H1 (cell line): ENCODE measurements at regions not wholly inside any gene's neighbourhood (a gene's known extent, or its start where the extent isn't known, plus 50 kb on each side); places are given as distances from the start of the nearest gene placed in this dataset.

Experiments used
- CTCF ChIA-PET: fragments of 300-600 bp; sonication (Branson Sonifier 250); formaldehyde crosslinking; loops from one replicate; lab custom pipeline; 2021; ENCODE audit not compliant: partially characterized antibody; lab: Charles Lee
- POLR2A ChIA-PET: fragments of 300-600 bp; sonication (Branson Sonifier 250); formaldehyde crosslinking; loops from one replicate; lab custom pipeline; 2021; ENCODE audit warnings: inconsistent platforms; ENCODE audit not compliant: partially characterized antibody; lab: Charles Lee
- DNase-seq, 2 experiments: peaks; one replicate each; pipeline versions ENCODE4 v3.0.0 to v3.0.0-alpha.2; 2010 to 2022; ENCODE audit warnings: low spot score in 2 of 2, low read depth in 1 of 2, mixed read lengths in 1 of 2
- FAIRE-seq: peaks from 2 replicates; lab custom pipeline; 2011; peaks lifted over from hg19 to GRCh38; lab: Jason Lieb, UNC
- H2AFZ ChIP-seq: 2 replicates; pipeline ENCODE4 v1.8.1; 2012; ENCODE audit warnings: low read length, inconsistent platforms
- H2AK5ac ChIP-seq: 2 replicates; pipeline ENCODE4 v1.6.1; 2013; ENCODE audit warnings: low read depth, low read length
- H2BK120ac ChIP-seq: replicated peaks from 2 replicates; pipeline ENCODE3; 2013; ENCODE audit warnings: low read depth, low read length, inconsistent platforms
- H2BK12ac ChIP-seq: 2 replicates; pipeline ENCODE4 v1.6.1; 2013; ENCODE audit warnings: low read depth, low read length
- H2BK15ac ChIP-seq: 2 replicates; pipeline ENCODE4 v1.6.1; 2013; ENCODE audit warnings: low read length
- H2BK20ac ChIP-seq: 2 replicates; pipeline ENCODE4 v1.6.1; 2013; ENCODE audit warnings: low read length
- H2BK5ac ChIP-seq: 2 replicates; pipeline ENCODE4 v1.6.1; 2013; ENCODE audit warnings: low read depth, low read length
- H3K14ac ChIP-seq: 2 replicates; pipeline ENCODE4 v1.6.1; 2013; ENCODE audit warnings: inconsistent platforms; ENCODE audit not compliant: insufficient read length
- H3K18ac ChIP-seq: 2 replicates; pipeline ENCODE4 v1.6.1; 2013; ENCODE audit warnings: low read length; ENCODE audit errors: extremely low read depth
- H3K23ac ChIP-seq: 2 replicates; pipeline ENCODE4 v1.6.1; 2013; ENCODE audit warnings: inconsistent platforms; ENCODE audit not compliant: insufficient read length
- H3K23me2 ChIP-seq: 2 replicates; pipeline ENCODE4 v1.6.1; 2013; ENCODE audit warnings: low read depth, low read length
- H3K27ac ChIP-seq: 2 replicates; pipeline ENCODE4 v1.6.1; 2011; ENCODE audit warnings: low read depth, low read length, inconsistent platforms
- H3K27me3 ChIP-seq, 4 experiments: replicated peaks in 1 of 4; 1 replicate in 1 of 4; 2 replicates in 3 of 4; pipeline versions ENCODE4 v1.6.1 to v1.8.1; 2011 to 2013; ENCODE audit warnings: low read length in 3 of 4, mild to moderate bottlenecking in 3 of 4, inconsistent platforms in 2 of 4, mixed read lengths in 2 of 4, moderate library complexity in 1 of 4; ENCODE audit not compliant: control insufficient read depth in 3 of 4, insufficient read depth in 3 of 4; ENCODE audit errors: extremely low read depth in 1 of 4
- H3K36me3 ChIP-seq, 4 experiments: 2 replicates each; pipeline versions ENCODE4 v1.6.1 to v1.8.1; 2011 to 2013; ENCODE audit warnings: mild to moderate bottlenecking in 4 of 4, low read length in 3 of 4, moderate library complexity in 2 of 4, control low read depth in 1 of 4, inconsistent platforms in 1 of 4; ENCODE audit not compliant: insufficient read depth in 4 of 4, control insufficient read depth in 2 of 4
- H3K4ac ChIP-seq: replicated peaks from 2 replicates; pipeline ENCODE3; 2013; ENCODE audit warnings: low read length, low read depth, mixed read lengths, inconsistent platforms; ENCODE audit not compliant: insufficient read length
- H3K4me1 ChIP-seq, 4 experiments: replicated peaks in 1 of 4; 1 replicate in 1 of 4; 2 replicates in 3 of 4; pipeline versions ENCODE4 v1.6.1 to v1.8.1; 2011 to 2013; ENCODE audit warnings: low read length in 3 of 4, inconsistent platforms in 2 of 4, mixed read lengths in 1 of 4; ENCODE audit not compliant: insufficient read depth in 4 of 4, control insufficient read depth in 3 of 4
- H3K4me2 ChIP-seq, 2 experiments: 2 replicates each; pipeline versions ENCODE4 v1.6.1 to v1.8.1; 2011 to 2013; ENCODE audit warnings: low read depth in 2 of 2, low read length in 2 of 2, control low read depth in 1 of 2, inconsistent platforms in 1 of 2, mild to moderate bottlenecking in 1 of 2; ENCODE audit not compliant: insufficient read depth in 1 of 2
- H3K4me3 ChIP-seq, 4 experiments: fragments of 200-600, 300-600 bp in 1 of 4; sonication (generic), shearing (Covaris generic), sonication (Bioruptor Twin) in 1 of 4; 2 replicates each; pipeline versions ENCODE4 v1.5.1 to v1.8.1; 2011 to 2016; ENCODE audit warnings: low read length in 4 of 4, low read depth in 3 of 4, control low read depth in 2 of 4, inconsistent platforms in 2 of 4, mild to moderate bottlenecking in 2 of 4, mixed read lengths in 1 of 4, moderate library complexity in 1 of 4; ENCODE audit not compliant: insufficient read depth in 2 of 4; ENCODE audit errors: extremely low read depth in 1 of 4
- H3K56ac ChIP-seq: replicated peaks from 2 replicates; pipeline ENCODE3; 2013; ENCODE audit warnings: low read depth, mild to moderate bottlenecking, mixed read lengths, low read length, inconsistent platforms; ENCODE audit not compliant: insufficient read length
- H3K79me1 ChIP-seq: 2 replicates; pipeline ENCODE4 v1.6.1; 2013; ENCODE audit warnings: low read depth, low read length, control low read depth
- H3K79me2 ChIP-seq, 2 experiments: 2 replicates each; pipeline versions ENCODE4 v1.6.1 to v1.8.1; 2012 to 2013; ENCODE audit warnings: low read length in 2 of 2, mild to moderate bottlenecking in 2 of 2, inconsistent platforms in 1 of 2; ENCODE audit not compliant: insufficient read depth in 2 of 2, control insufficient read depth in 1 of 2
- H3K9ac ChIP-seq, 4 experiments: replicated peaks in 1 of 4; 1 replicate in 1 of 4; 2 replicates in 3 of 4; pipeline versions ENCODE4 v1.6.1 to v1.8.1; 2011 to 2013; ENCODE audit warnings: low read depth in 3 of 4, low read length in 3 of 4, control low read depth in 2 of 4, mild to moderate bottlenecking in 2 of 4, moderate library complexity in 2 of 4, inconsistent platforms in 1 of 4; ENCODE audit errors: extremely low read depth in 1 of 4
- H3K9me3 ChIP-seq, 2 experiments: 2 replicates each; pipeline versions ENCODE4 v1.6.1 to v1.8.1; 2012 to 2013; ENCODE audit warnings: mild to moderate bottlenecking in 2 of 2, moderate library complexity in 2 of 2, control low read depth in 1 of 2, inconsistent platforms in 1 of 2, low read depth in 1 of 2, low read length in 1 of 2, mixed read lengths in 1 of 2; ENCODE audit not compliant: insufficient read depth in 2 of 2
- H4K20me1 ChIP-seq, 2 experiments: replicated peaks in 1 of 2; 2 replicates each; pipeline versions ENCODE3 to v1.8.1; 2011 to 2013; ENCODE audit warnings: inconsistent platforms in 2 of 2, low read length in 2 of 2, mild to moderate bottlenecking in 1 of 2; ENCODE audit not compliant: insufficient read depth in 2 of 2, control insufficient read depth in 1 of 2
- H4K5ac ChIP-seq: 2 replicates; pipeline ENCODE4 v1.6.1; 2013; ENCODE audit warnings: low read length, low read depth, mixed read lengths, inconsistent platforms; ENCODE audit not compliant: insufficient read length
- H4K8ac ChIP-seq: 2 replicates; pipeline ENCODE4 v1.8.0; 2013; ENCODE audit warnings: mild to moderate bottlenecking, moderate library complexity, low read length, inconsistent platforms; ENCODE audit not compliant: insufficient read depth; ENCODE audit errors: extremely low read depth
- H4K91ac ChIP-seq: replicated peaks from 2 replicates; pipeline ENCODE3; 2013; ENCODE audit warnings: low read length, mixed read lengths, inconsistent platforms; ENCODE audit not compliant: insufficient read length
- WGBS, 2 experiments: shearing (Covaris generic) in 1 of 2; methylation state at CpG; one replicate each; pipeline versions ENCODE4 v1.1.6 to v1.1.7; 2013 to 2015; ENCODE audit warnings: low lambda C conversion rate in 2 of 2, mixed read lengths in 2 of 2, inconsistent platforms in 1 of 2, low coverage in 1 of 2, missing lambda C conversion rate in 1 of 2; ENCODE audit not compliant: insufficient replicate concordance in 2 of 2, insufficient coverage in 1 of 2, insufficient read length in 1 of 2; ENCODE audit errors: extremely low coverage in 1 of 2, missing lambda C conversion rate in 1 of 2; 5-methylcytosine and 5-hydroxymethylcytosine counted together
- TF ChIP-seq, protein P1 (sequence below): IDR thresholded peaks from 2 replicates; pipeline ENCODE4 v1.6.1; 2012; ENCODE audit warnings: inconsistent platforms

DNA sequence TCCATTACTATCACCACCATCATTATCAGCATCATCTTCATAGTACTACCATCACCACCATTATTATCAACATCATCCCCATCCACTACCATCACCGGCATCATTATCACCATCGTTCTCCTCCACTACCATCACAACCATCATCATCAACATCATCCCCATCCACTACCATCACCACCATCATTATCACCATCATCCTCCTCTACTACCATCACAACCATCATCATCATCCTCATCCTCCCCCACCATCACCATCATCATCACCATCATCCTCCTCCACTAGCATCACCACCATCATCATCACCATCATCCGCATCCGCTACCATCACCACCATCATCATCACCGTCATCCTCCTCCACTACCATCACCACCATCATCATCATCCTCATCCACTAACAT is 639.8 kb upstream of the RBFOX1 start:
- FAIRE-seq (no peak), DNase-seq (no peak)
- TF ChIP-seq, protein P1, sequence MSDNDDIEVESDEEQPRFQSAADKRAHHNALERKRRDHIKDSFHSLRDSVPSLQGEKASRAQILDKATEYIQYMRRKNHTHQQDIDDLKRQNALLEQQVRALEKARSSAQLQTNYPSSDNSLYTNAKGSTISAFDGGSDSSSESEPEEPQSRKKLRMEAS, result no peak
- H2AFZ ChIP-seq, result no peak overlapping the region
- H4K91ac ChIP-seq, result no peak overlapping the region
- no peak overlapping the region for H3K14ac ChIP-seq
- no peak overlapping the region for H3K9ac ChIP-seq
- 93 to 100% methylated on average over 3 to 5 of the region's 5 CpGs for WGBS, 2 experiments
- H2AK5ac ChIP-seq, result peak overlapping the region; percentile 77; the same call in 1 of the 2 replicates
- H4K8ac ChIP-seq, result no peak overlapping the region
- no peaks in the 10 kb centered on the region for H3K4me1 ChIP-seq
- no peak overlapping the region for H2BK12ac ChIP-seq
- no peak overlapping the region for H3K4me2 ChIP-seq
- ChIA-PET POLR2A (no interaction called here), CTCF (no interaction called here)
- H3K79me2 ChIP-seq, result no peaks in the 10 kb centered on the region
- H2BK15ac ChIP-seq, result no peak overlapping the region
- no peak overlapping the region for H2BK20ac ChIP-seq
- H3K18ac ChIP-seq, result no peak overlapping the region
- no peaks in the 10 kb centered on the region for H3K79me1 ChIP-seq
- no peak overlapping the region for H3K4me3 ChIP-seq
- no peaks in the 10 kb centered on the region for H3K27me3 ChIP-seq
- H3K4ac ChIP-seq, result no peak overlapping the region
- peaks cover 0 to 7% of the 10 kb centered on the region in 2 experiments for H4K20me1 ChIP-seq
- H3K23me2 ChIP-seq, result peaks cover 11% of the 10 kb centered on the region; the same call in 1 of the 2 replicates
- H2BK120ac ChIP-seq, result no peak overlapping the region
- H3K36me3 ChIP-seq, result no peaks in the 10 kb centered on the region
- no peak overlapping the region for H3K23ac ChIP-seq
- H3K27ac ChIP-seq, result no peak overlapping the region
- peak overlapping the region; percentile 91 for H3K56ac ChIP-seq
- H3K9me3 ChIP-seq, result no peaks in the 10 kb centered on the region; a peak in 1 of 4 replicates
- no peak overlapping the region for H4K5ac ChIP-seq
- no peak overlapping the region for H2BK5ac ChIP-seq
